Stimulated activated CD4-positive, alpha-beta T cell treated with anti-CD3 and anti-CD28 coated beads, Interleukin-15, amount 100 ng/mL, for 48 hours (primary cell): ENCODE measurements at regions not wholly inside any gene's neighbourhood (a gene's known extent, or its start where the extent isn't known, plus 50 kb on each side); places are given as distances from the start of the nearest gene placed in this dataset.
"Not testable (repeated sequence)": the region's sequence is repeated elsewhere in the genome, so short reads cannot be mapped to it uniquely, and the experiment has no call there.

Source experiments
- DNase-seq, 2 donors: peaks; one replicate each; pipeline ENCODE4 v3.0.0-alpha.2; 2020; ENCODE audit warnings: low read depth in 2 of 2

- no peak for DNase-seq
These were observed 76.8 kb downstream of the SOWAHC start for GRCh38 chr2:109690822-109691541.

- no peak for DNase-seq
These were observed 78.0 kb downstream of the SOWAHC start for GRCh38 chr2:109692013-109692743.

GRCh38 chr2:109692831-109693230, 78.7 kb downstream of the SOWAHC start:
- not testable (repeated sequence) for DNase-seq

DNA sequence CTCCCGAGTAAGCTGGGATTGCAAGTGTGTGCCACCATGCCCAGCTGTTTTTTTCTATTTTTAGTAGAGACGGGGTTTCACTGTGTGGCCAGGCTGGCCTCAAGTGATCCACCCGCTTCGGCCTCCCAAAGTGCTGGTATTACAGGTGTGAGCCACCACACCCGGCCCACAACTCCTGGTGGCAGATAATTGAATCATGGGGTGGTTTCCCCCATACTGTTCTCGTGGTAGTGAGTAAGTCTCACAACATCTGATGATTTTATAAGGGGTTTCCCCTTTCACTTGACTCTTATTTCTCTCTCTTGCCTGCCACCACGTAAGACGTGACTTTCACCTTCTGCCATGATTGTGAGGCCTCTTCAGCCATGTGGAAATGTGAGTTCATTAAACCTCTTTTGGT, 79.1 kb downstream of the SOWAHC start:
- peak; percentile 24 to 31 for DNase-seq

DNA sequence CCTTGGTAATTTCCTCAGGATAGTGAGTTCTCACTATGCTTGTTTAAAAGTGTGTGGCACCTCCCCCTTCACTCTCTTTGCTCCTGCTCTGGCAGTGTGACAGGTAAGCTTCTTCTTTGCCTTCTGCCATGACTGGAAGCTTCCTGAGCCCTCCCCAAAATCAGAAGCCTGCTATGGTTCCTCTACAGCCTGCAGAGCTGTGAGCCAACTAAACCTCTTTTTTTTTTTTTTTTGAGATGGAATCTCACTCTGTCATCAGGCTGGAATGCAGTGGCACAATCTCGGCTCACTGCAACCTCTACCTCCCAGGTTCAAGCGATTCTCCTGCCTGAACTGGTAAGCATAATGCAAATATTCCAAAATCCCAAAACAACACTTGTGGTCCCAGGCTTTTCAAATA, 80.0 kb downstream of the SOWAHC start:
- DNase-seq, result no peak

DNA sequence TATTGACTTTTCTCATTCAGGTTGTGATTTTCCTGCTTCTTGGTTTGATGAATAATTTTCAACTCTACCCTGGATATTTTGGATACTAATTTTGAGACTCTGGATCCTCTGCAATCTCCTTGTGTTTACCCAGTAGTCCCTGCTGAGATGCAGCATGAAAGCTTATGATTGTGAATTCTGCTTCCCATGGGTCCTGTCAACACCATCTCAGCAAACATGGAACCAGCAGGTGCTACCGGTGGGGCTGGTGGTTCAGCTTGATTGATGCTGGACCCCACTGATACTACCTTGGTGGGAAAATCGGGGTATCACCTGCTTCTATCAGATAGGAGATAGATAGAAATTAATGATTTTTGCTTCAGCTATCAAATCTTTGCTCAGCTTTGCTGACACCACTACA, 81.1 kb downstream of the SOWAHC start:
- no peak for DNase-seq

- no peak for DNase-seq
These were observed 85.5 kb downstream of the SOWAHC start for GRCh38 chr2:109699646-109700045.

- no peak for DNase-seq
These were observed 86.6 kb downstream of the SOWAHC start for GRCh38 chr2:109700680-109701274.

DNA sequence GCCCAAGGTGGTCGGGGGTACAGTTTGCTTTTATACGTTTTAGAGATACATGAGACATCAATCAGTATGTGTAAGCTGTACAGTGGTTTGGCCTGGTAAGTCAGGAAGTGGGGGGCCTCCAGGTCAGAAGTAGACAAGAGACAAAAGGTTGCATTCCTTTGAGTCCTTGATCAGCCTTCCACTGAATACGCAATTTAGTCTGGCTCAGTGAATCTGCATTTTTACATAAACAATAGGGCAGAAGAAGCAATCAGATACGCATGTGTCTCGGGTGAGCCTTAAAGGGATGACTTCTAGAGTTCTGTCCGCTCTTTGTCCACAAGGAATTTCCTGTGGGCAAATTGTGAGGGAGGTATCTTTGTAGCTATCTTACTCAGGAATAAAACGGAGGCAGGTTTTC, 87.2 kb downstream of the SOWAHC start:
- DNase-seq, result no peak

- no peak for DNase-seq
These were observed 88.3 kb downstream of the SOWAHC start for GRCh38 chr2:109702250-109702985.

- DNase-seq, result no peak
These were observed 88.9 kb downstream of the SOWAHC start for GRCh38 chr2:109703077-109703476.

DNA sequence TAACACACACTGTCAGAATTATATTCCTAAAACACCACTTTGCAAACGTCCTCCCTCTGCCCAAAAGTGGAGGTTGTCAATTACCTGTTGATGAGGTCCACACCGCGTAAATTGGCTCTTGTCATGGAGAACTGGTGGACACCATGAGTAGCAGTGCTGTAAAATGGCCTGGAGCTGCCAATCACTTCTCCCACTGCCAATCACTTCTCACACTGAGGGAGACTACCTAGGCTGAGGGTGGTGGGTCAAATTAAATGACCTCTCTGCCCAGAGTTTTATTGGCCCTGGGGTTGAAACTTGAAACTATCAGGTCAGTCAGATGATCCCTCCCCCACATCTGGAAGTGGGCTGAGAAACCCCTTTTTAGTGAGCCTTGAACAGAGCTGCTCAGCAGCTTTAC, 89.6 kb downstream of the SOWAHC start:
- DNase-seq, result no peak

- no peak for DNase-seq
These were observed 86.6 kb upstream of the RGPD5 start for GRCh38 chr2:109707281-109708147.

- DNase-seq, result no peak
These were observed 83.4 kb upstream of the RGPD5 start for GRCh38 chr2:109710505-109711229.

- no peak for DNase-seq
These were observed 82.6 kb upstream of the RGPD5 start for GRCh38 chr2:109711230-109712122.

DNA sequence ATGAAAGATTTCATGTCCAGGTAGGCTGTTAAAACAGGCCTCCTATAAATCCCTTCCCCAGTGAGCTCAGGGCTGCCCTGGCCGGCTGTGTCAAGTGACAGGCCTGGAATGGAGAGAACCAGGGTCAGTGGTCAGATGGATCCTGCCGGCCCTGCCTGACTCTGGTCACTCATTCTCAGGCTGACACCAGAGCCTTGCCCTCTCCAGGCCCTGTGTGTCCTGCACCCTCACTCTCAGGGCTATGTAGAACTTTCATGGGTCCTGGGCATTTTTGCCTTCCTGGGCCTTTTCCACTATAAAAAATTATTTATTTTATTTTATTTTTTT, 82.0 kb upstream of the RGPD5 start:
- DNase-seq, result no peak

- no peak for DNase-seq
These were observed 81.4 kb upstream of the RGPD5 start for GRCh38 chr2:109712746-109713145.

DNA sequence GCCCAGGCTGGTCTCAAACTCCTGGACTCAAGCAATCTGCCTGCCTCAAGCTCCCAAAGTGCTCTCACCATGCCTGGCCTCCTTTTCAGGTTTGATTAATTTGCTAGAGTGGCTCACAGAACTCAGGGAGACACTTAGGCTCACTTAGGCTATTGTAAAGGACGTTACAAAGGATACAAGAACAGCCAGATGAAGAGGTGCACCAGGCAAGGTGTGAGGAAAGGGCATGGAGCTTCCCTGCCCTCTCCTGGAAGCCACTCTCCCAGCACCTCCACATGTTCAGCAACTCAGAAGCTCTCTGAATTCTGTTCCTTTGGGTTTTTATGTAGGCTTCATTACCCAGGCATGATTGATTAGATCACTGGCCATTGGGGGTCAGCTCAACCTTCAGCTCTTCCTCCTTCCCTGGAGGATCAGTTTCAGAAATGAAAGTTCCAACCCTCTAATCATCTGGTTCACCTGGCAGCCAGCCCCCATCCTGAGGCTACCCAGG, 78.7 kb upstream of the RGPD5 start:
- no peak for DNase-seq

GRCh38 chr2:109716596-109716995, 77.5 kb upstream of the RGPD5 start:
- DNase-seq, result not testable (repeated sequence)

DNA sequence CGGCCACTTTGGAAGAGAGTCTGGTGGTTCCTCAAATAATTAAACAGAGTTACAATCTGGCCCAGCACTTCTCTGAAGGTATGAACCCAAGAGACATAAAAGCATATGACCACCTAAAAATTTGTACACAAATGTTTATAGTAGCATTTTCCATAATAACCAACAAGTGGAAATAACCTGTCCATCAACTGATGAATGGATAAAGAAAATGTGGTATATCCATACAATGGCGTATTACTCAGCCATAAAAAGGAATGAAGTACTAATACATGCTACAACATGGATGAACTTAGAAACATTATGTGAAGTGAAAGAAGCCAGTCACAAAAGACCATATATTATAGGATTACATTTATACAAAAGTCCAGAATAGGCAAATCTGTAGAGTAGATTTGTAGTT, 76.0 kb upstream of the RGPD5 start:
- DNase-seq, result no peak
